ENCODE measurements at regions not wholly inside any gene's neighbourhood (a gene's known extent, or its start where the extent isn't known, plus 50 kb on each side); places are given as distances from the start of the nearest gene placed in this dataset.

DNA sequence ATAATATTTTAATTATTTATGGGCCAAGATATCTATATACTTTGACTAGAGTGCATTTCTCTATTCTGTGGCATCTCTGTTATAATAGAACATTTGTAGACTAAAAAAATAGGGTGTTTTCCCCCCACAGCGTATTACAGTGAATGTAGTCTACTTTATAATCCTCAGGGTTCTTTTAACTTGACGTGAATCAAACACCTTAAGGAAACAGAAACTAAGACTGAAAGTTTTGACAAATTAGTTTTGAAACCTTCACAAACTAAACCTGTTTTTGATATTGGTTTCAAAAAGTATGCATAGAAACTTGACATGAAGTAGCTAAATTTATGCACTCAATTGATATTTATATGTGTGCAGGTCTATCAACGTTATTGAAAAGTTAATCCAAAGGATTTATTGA is 1963.1 kb upstream of the TENM3 start:
- TF ChIP-seq POLR2A (IDR thresholded peaks at IDR 0.05) (no peak), POLR2AphosphoS5 (IDR thresholded peaks at IDR 0.05) (no peak)
- TF ChIP-seq, protein P1, sequence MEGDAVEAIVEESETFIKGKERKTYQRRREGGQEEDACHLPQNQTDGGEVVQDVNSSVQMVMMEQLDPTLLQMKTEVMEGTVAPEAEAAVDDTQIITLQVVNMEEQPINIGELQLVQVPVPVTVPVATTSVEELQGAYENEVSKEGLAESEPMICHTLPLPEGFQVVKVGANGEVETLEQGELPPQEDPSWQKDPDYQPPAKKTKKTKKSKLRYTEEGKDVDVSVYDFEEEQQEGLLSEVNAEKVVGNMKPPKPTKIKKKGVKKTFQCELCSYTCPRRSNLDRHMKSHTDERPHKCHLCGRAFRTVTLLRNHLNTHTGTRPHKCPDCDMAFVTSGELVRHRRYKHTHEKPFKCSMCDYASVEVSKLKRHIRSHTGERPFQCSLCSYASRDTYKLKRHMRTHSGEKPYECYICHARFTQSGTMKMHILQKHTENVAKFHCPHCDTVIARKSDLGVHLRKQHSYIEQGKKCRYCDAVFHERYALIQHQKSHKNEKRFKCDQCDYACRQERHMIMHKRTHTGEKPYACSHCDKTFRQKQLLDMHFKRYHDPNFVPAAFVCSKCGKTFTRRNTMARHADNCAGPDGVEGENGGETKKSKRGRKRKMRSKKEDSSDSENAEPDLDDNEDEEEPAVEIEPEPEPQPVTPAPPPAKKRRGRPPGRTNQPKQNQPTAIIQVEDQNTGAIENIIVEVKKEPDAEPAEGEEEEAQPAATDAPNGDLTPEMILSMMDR (IDR thresholded peaks at IDR 0.05 in 8 of 11, conservative IDR thresholded peaks at IDR 0.05 in 3 of 11): no peak
- intact Hi-C loops (cut with DNase I; ENCODE audit: low total_unique reads): no loop called here
- 66 to 77% (median 73%) methylated on average over 3 of the region's 3 CpGs for WGBS, 5 donors

GRCh38 chr4:180280726-180281297 is 1962.4 kb upstream of the TENM3 start:
- Histone ChIP-seq H3K9me3 (no peaks in the 10 kb centered on the region), H3K4me3 (no peak overlapping the region), H3K27ac (no peak overlapping the region), H3K36me3 (no peaks in the 10 kb centered on the region), H3K4me1 (no peaks in the 10 kb centered on the region), H3K27me3 (replicated peaks in 1 of 7) (no peaks in the 10 kb centered on the region)
- TF ChIP-seq, protein P1 (IDR thresholded peaks at IDR 0.05 in 8 of 11, conservative IDR thresholded peaks at IDR 0.05 in 3 of 11): no peak
- TF ChIP-seq POLR2AphosphoS5 (IDR thresholded peaks at IDR 0.05) (no peak), POLR2A (IDR thresholded peaks at IDR 0.05) (no peak)
- intact Hi-C loops (cut with DNase I; ENCODE audit: low total_unique reads): no loop called here
- no peak for DNase-seq
- 71 to 86% (median 83%) methylated on average over 6 of the region's 6 CpGs for WGBS, 5 donors

More for the DNA sequence above, 1963.1 kb upstream of the TENM3 start:
- no peaks in the 10 kb centered on the region for H3K4me1 ChIP-seq
- no peak for DNase-seq
- H3K27ac ChIP-seq: no peak overlapping the region
- no peaks in the 10 kb centered on the region for H3K27me3 ChIP-seq (replicated peaks in 1 of 7)
- no peaks in the 10 kb centered on the region for H3K36me3 ChIP-seq
- H3K9me3 ChIP-seq: no peaks in the 10 kb centered on the region
- no peak overlapping the region for H3K4me3 ChIP-seq

DNA sequence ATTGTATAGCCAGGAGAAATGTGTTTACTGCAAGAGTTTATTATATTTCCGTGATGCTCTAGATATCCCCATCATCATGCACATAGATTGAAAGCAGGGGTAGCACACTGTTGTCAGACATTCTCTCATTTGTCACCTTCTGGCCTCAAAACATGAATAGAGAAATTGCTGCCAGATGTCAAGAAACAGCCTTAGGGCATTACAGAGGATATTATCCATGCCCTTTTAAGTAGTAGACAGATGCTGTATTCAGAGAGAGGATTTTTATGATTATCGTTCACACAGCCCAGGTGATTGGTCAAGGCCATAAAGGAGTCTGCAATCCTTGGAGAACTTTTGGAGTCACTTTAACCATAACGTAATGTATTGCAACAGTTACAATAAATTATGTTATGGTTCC is 1961.5 kb upstream of the TENM3 start:
- intact Hi-C loops (cut with DNase I; ENCODE audit: low total_unique reads): no loop called here
- H3K27ac ChIP-seq: no peak overlapping the region
- no peak overlapping the region for H3K4me3 ChIP-seq
- H3K27me3 ChIP-seq (replicated peaks in 1 of 7): no peaks in the 10 kb centered on the region
- H3K9me3 ChIP-seq: no peaks in the 10 kb centered on the region
- H3K36me3 ChIP-seq: no peaks in the 10 kb centered on the region
- H3K4me1 ChIP-seq: no peaks in the 10 kb centered on the region
- DNase-seq: no peak
- whole genome bisulfite sequencing, 5 donors: 64 to 89% (median 71%) methylated on average over 3 of the region's 3 CpGs
- TF ChIP-seq POLR2AphosphoS5 (IDR thresholded peaks at IDR 0.05): no peak
- TF ChIP-seq POLR2A (IDR thresholded peaks at IDR 0.05): no peak
- TF ChIP-seq, protein P1 (IDR thresholded peaks at IDR 0.05 in 8 of 11, conservative IDR thresholded peaks at IDR 0.05 in 3 of 11): no peak

- no peaks in the 10 kb centered on the region for H3K9me3 ChIP-seq
- H3K27me3 ChIP-seq (replicated peaks in 1 of 7): no peaks in the 10 kb centered on the region
- H3K36me3 ChIP-seq: no peaks in the 10 kb centered on the region
- H3K4me3 ChIP-seq: no peak overlapping the region
- no peak overlapping the region for H3K27ac ChIP-seq
- TF ChIP-seq, protein P1 (IDR thresholded peaks at IDR 0.05 in 8 of 11, conservative IDR thresholded peaks at IDR 0.05 in 3 of 11): no peak
- TF ChIP-seq POLR2A (IDR thresholded peaks at IDR 0.05) (no peak), POLR2AphosphoS5 (IDR thresholded peaks at IDR 0.05) (no peak)
- 49 to 91% (median 78%) methylated on average over 3 of the region's 3 CpGs for WGBS, 5 donors
- intact Hi-C loops (cut with DNase I; ENCODE audit: low total_unique reads): no loop called here
- no peaks in the 10 kb centered on the region for H3K4me1 ChIP-seq
- DNase-seq: no peak
Observed at GRCh38 chr4:180284267-180284666, 1958.9 kb upstream of the TENM3 start.
